Nucleus accumbens (tissue), 56 donors: ENCODE measurements at regions not wholly inside any gene's neighbourhood (a gene's known extent, or its start where the extent isn't known, plus 50 kb on each side); places are given as distances from the start of the nearest gene placed in this dataset.

ENCODE experiments used
- DNase-seq, 56 donors: peaks; one replicate each; lab custom pipeline; 2025; lab: John Stamatoyannopoulos, UW

GRCh38 chr5:159773062-159773924, 143.0 kb upstream of the ADRA1B start:
- DNase-seq: peak in 41 of 56 donors; percentile 6 to 78 (median 33)

- no peak for DNase-seq
Observed at GRCh38 chr5:159774476-159775031, 141.7 kb upstream of the ADRA1B start.

GRCh38 chr5:159775890-159776289, 140.4 kb upstream of the ADRA1B start:
- DNase-seq: no peak

- DNase-seq: no peak
Observed at GRCh38 chr5:159777049-159777660, 139.1 kb upstream of the ADRA1B start.

GRCh38 chr5:159779481-159779880, 136.8 kb upstream of the ADRA1B start:
- DNase-seq: no peak

- DNase-seq: no peak
Observed at GRCh38 chr5:159780246-159780645, 136.0 kb upstream of the ADRA1B start.

GRCh38 chr5:159781626-159782157, 134.6 kb upstream of the ADRA1B start:
- no peak for DNase-seq

- no peak for DNase-seq
Observed at GRCh38 chr5:159782197-159782994, 133.9 kb upstream of the ADRA1B start.

- DNase-seq: no peak
Observed at GRCh38 chr5:159782995-159783300, 133.3 kb upstream of the ADRA1B start.

- DNase-seq: no peak
Observed at GRCh38 chr5:159783726-159784247, 132.5 kb upstream of the ADRA1B start.

- no peak for DNase-seq
Observed at GRCh38 chr5:159784993-159785392, 131.3 kb upstream of the ADRA1B start.

GRCh38 chr5:159785656-159786055, 130.6 kb upstream of the ADRA1B start:
- no peak for DNase-seq

GRCh38 chr5:159786201-159786600, 130.1 kb upstream of the ADRA1B start:
- no peak for DNase-seq

- DNase-seq: no peak
Observed at GRCh38 chr5:159786901-159787691, 129.2 kb upstream of the ADRA1B start.

GRCh38 chr5:159787837-159788236, 128.4 kb upstream of the ADRA1B start:
- DNase-seq: no peak

GRCh38 chr5:159788835-159789331, 127.4 kb upstream of the ADRA1B start:
- DNase-seq: no peak

- no peak for DNase-seq
Observed at GRCh38 chr5:159792180-159792579, 124.1 kb upstream of the ADRA1B start.

GRCh38 chr5:159797261-159797970, 118.9 kb upstream of the ADRA1B start:
- no peak for DNase-seq

GRCh38 chr5:159799701-159800100, 116.6 kb upstream of the ADRA1B start:
- no peak for DNase-seq
